PC-9 (cell line): ENCODE measurements at regions not wholly inside any gene's neighbourhood (a gene's known extent, or its start where the extent isn't known, plus 50 kb on each side); places are given as distances from the start of the nearest gene placed in this dataset.

Experiments
- CTCF ChIP-seq: fragments of 200-600 bp; sonication (generic); conservative IDR thresholded peaks from 2 replicates; pipeline ENCODE4 v1.6.1; 2017; ENCODE audit warnings: mixed run types, antibody characterized with exemption, mild to moderate bottlenecking, moderate library complexity
- EZH2 ChIP-seq: fragments of 200-600 bp; sonication (generic); IDR thresholded peaks from 2 replicates; pipeline ENCODE4 v1.8.0; 2017; ENCODE audit warnings: antibody characterized with exemption, low read depth

- TF ChIP-seq CTCF = no peak
- no peak for TF ChIP-seq EZH2
Measured at GRCh38 chr5:124260921-124261515, 485.4 kb downstream of the ZNF608 start.
